Suppressor macrophage (primary cell): ENCODE measurements at regions not wholly inside any gene's neighbourhood (a gene's known extent, or its start where the extent isn't known, plus 50 kb on each side); places are given as distances from the start of the nearest gene placed in this dataset.

ENCODE experiments used
- DNase-seq, 4 experiments: peaks; one replicate each; pipeline ENCODE4 v3.0.0-alpha.2; 2020 to 2022

DNA sequence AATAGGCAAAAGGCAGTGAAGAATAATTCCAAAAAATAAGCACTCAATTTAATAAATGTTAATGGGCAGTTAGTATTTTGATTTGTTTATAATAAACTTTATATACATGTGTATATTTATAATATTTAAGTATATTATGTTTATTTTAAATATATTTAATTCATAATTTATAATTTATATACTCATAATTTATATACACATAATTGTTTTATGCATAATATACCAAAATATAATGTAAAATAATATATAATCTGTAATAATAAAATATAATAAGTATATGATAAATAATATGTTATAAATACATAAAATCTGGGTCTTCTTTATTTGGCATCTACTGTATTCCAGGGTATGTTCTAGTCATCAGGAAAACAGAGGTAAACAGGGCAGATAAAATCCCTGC lies 100.2 kb upstream of the ARID2 start:
- DNase-seq: no peak

DNA sequence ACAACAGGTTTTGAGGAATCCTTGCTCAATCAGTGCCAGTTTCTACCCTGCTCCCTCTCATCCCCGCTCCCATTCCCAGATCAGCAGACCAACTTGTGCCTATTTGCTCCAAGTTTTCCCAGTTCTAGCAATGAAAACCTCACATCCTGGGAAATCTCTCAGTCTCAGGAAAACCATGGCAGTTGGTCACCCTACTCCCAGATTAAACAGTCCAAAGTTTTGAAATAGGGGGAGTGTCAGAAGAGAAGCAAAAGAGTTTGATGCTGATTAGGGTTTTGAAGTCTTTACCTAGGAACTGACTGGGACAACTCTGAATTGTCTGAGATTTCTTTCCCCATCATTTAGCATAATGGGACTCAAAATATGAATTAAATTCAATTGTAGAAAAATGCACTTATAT lies 95.8 kb upstream of the ARID2 start:
- no peak for DNase-seq

DNA sequence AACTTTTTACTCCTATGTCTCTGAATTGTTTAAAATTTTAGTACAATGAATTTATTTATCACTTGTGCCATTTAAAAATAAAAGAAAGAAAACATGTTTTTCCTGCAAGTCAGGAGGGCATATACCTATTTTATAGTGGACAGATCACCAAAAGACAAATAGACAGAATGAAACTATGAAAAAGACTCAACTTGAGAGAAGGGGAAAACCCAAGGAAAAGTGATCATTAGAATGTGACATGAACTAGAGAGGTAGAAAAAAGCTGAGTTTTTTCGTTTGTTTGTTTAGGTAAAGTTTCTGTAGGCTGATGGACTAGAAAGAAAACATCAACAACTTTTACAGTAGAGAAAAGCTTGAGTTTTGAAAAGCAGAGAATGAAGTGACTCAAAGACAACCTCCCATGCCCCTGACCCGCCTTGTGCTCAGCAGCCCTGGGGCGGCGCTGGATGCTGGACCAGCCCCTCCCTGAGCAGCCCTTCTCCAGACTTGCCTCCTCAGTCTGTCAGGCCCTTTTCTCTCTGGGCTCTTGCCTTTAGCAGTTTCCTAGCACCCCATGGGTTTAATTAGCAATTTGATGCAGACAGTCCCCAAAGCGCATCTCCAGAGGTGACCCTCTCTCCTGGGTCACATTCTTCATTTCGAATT lies 95.1 kb upstream of the ARID2 start:
- DNase-seq: no peak

DNA sequence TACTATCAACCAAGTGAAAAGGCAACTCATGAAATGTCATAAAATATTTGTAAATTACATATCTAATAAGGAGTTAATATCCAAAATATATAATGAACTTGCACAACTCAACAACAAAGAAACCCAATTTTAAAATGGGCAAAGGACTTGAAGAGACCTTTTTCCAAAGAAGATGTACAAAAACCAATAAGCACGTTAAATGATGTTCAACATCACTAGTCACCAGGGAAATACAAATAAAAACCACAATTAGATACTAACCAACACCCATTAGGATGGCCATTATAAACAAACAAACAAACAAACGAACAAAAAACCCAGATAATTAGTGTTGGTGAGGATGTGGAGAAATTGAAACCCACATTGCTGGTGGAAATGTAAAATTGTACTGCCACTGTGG lies 92.3 kb upstream of the ARID2 start:
- no peak for DNase-seq

DNA sequence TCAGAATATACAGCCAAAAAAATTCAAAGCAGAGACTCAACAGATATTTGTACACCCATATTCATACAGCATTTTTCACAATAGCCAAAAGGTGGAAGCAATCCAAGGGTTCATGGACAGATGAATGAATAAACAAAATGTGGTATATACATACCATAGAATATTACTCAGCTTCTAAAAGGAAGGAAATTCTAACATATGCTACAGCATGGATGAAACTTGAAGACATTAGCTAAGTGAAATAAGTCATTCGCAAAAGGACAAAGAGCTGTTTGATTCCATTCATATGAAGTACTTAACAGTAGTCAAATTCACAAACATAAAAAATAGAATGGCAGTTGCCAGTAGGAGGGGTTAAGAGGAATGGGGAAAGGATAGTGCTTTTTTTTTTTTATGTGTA lies 91.8 kb upstream of the ARID2 start:
- DNase-seq: no peak

DNA sequence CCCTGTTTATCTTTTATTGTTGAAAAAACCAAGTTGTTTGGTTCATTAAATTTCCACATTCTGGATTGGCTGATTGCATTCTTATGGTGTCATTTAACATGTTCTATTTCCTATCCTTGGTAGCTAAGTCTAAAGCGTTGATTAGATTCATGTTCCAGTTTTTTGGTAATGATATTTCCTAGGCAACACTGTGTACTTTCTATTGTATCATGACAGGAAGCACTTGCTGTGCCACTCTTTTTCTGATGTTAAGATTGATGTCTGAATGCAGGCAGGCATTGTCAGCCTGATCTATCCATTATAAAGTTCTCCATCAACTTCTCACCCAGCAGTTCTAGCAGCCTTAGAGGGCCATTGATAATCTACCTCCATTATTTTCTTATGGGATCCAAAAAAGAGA lies 91.1 kb upstream of the ARID2 start:
- no peak for DNase-seq

DNA sequence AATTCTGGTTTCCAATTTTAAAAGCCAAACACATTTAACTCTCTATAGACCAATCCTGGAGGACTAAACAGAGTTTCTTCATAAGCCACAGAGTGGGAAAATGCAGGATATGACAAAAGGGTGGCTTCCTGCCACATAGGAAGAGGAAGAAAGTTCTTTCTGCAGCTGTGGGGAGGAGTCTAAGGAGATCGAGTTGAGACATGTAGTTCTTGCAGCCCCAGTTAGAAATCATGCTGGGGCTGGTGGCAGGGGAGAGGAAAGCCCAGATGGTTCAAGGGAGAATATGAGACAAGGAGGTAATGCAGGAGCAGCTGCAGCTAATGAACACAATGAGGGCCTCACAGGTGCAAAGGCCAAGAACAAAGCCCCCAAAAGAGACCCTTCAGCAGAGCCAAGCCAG lies 85.0 kb upstream of the ARID2 start:
- DNase-seq: peak; percentile 65 to 83 (median 76)

DNA sequence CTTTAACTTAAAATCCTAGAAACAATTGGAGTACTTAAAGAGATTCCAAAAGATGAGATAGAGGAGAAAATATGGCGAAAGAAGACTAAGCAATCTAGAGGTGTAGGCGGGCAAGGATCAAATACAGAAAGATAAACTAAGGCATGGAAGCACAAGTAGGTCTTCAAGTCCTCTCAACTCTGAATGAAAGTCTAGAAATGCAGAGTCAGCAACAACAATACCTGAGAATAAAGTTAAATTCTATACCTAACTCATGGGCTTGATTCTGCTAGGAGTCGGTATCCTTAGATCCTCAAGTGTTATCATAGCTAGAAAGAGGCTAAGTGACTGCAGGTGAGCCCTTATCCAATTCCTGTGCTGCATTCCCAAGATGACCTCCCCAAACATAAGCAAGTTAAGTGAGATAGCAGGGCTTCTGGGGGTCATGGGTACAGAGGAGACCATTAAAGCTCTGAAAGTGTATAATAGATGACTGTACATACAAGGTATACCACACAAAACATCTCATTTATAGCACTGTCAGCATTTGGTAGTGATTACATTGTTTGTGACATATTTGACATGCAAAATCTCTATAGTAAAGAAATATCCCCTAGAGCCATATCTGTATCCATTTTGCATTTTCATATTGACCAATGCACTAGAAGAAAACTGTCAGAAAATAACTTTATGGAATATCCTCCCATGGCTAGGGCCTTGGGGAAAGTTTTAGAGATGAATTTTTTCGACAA lies 82.5 kb upstream of the ARID2 start:
- no peak for DNase-seq

DNA sequence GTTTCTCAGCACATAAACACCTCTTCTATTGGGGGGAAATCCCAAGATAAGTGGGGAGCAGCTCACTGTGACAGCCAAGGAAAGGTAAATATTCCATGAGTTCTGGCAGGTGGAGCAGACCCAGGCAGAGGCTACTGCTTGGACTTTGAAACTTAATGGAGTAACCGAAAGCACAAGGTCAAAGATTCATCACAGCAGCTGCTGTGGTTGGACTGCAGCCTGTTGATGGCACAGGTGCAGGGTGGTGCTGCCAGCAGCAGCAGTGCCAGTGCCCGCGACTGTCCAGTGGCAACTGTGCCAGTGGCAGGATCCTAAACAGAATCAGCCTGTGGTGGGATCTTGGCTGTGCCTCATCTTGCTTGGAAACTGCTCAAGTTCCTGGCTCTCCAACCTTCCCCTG lies 81.4 kb upstream of the ARID2 start:
- no peak for DNase-seq

DNA sequence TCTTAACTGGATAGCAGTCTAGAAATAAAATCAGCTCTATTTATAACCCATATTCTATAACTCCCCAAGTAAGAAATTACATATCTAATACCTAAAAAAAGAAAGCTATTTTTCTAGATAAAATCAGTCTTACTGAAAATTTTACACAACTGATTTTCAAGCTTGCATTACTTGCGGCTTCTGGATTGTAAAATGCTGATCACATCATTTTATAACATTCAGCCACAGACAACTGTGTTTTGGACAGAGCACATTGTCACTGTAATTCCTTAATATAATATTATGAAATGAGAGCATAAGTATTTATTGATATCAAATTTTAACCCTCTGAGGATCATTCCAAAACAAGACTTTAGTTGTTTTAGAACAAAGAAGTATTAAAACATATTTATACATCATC lies 78.5 kb upstream of the ARID2 start:
- DNase-seq: no peak

DNA sequence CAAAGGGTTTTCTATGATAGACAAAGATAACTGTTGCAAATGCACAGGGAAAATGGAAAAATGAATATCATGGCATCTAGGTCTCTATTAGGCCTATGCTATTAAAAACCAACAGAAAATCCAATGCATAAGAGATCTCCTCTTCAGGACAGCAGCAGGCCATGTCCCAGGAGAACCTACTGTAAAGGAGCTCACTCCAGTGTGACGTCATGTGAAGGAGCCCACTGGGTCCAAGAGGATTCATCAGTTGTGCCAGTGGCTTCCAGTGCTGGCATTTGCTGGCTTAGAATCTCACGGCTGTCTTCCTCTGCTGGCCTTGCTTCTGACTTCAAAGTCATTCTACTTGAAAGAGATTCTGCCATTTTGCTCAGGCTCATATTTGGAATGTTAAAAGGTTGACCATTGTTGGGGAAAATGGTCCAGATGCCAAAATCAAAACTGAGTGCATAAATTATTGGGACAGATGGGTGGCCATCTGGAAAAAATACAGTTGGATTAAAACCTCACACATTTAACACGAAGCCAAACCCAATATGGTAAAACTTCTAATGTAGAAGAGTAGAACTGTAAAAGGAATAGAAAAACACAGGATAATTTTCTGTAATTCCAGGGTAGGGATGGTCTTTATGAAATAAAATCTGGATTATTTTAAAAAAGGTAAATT lies 75.4 kb upstream of the ARID2 start:
- no peak for DNase-seq

DNA sequence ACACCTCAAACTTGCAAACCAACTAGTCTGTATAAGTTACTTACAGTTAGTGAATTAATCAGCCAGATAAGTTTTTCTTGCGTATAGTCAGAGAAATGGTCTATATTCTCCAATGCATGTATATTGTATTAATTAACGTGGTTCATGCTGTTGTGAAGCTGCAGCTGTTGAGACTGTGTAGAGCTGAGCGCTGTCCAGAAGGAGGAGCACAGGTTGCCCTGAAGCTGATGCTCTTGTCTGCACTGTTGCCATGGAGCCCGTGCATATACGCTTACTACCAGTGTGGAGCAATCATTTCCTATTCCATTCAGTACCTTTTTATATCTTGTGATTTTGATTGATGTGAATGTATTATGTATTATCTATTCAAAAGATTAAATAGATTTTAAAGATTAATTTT lies 74.3 kb upstream of the ARID2 start:
- no peak for DNase-seq

DNA sequence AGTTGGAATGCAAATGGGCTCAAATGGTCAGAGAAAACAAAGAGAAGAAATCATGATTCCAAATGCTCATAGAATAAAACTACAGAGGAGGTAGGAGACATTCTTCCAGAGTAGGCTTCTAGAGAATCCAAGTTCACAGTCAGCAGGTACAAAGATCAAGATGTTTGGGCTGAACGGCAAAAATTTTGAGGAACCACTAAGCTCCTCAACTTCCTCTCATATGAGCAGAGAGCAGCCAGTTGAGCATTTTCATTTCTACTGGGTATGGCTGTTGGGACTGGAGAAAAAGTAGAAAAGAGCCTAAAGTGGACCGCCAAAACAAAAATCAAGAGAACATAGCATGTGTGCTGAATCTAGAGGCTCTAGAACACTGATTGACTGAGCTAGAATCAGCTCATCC lies 73.8 kb upstream of the ARID2 start:
- DNase-seq: peak; percentile 7 to 59 (median 40)

DNA sequence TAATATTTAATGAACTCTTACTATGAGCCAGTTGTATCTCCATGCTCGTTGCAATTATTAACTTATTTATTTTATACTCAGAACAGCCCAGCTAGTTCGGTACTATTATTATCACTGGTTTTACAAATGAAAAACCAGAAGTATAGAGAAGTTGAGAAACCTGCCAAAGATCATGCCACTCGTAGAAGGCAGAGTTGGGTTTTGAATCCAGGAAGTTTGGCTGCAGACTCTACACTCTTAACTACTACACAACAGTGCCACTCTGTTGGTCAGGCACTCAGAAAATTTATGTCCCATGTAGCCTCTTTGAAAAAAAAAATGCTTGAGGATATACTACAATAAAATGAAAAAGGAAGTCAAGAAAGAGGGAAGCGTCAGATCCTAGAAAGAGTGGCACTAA lies 71.5 kb upstream of the ARID2 start:
- peak; percentile 17 to 67 (median 58) for DNase-seq

DNA sequence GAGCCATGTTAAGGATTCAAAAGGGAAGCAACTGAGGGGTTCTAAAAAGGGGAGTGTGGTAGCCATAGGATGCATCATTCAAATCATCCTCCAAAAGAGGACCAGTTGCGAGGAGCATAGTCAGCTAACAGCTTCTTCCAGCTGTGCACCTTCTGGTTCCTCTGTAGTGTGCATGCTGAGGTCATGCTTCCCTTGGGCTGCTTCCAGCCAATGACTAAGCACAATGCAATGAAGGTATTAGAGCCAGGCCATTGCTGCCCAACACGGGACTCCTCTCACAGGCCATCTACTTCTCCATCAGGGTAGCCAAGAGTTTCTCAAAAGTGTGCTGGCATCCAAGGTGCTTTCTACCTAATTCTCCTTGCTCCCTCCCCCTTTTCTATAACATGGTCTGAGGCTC lies 69.2 kb upstream of the ARID2 start:
- DNase-seq: peak; percentile 15 to 47 (median 41)

DNA sequence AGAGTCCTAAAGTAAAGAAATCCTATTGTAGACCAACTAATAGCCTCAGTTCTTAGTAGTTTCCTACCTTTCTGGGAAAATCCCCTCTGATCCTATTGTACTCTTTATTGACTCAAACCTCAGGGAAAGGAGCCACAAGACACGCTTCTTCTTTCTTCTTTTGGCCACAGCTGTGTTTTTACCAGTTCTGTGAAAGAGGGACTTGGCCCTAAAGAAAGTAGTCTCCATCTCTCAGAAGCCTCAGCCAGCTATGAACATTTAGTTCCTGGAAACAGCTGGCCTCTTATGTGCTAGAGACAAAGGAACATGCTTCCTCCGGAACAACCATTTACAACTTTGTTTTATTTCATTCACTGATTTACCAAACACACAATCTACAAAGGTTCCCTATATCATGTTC lies 66.1 kb upstream of the ARID2 start:
- peak in 2 of 4 experiments; percentile 5 to 11 for DNase-seq

DNA sequence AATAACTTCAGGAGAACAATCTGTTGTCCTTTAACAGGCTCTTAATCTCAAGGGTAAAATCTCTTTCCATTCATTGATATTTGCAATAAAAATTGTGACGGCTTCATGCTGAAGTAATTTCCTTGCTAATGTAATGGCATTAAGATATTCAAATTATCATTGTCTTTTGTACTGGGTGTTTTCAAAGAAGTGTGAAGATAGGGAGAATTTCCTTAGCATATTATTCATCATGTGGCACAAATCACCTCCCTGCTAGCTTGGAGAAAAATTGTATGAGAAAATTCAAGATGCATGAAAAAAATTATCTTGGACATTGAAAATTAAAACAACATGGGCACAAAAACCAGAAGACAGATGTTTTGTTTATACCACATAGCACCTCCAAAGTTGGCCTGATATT lies 63.6 kb upstream of the ARID2 start:
- no peak for DNase-seq

DNA sequence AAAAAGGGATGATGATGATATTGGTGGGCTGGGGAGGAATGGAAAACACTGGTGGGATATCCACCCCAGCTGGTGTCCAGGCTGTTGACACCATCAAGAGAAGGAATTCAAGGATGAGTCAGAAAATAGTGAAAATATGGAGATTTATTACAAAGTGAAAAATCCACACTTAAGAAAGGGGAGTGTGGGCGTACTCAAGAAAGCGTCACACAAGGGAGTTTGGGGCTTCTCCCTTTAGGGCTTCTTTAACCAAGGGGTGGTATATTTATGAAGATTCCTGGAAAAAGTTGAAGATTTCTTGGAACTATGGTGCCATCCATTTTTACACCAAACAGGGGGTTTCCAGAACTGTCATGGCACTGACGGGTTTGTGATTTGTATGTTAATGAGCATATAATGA lies 63.1 kb upstream of the ARID2 start:
- no peak for DNase-seq

DNA sequence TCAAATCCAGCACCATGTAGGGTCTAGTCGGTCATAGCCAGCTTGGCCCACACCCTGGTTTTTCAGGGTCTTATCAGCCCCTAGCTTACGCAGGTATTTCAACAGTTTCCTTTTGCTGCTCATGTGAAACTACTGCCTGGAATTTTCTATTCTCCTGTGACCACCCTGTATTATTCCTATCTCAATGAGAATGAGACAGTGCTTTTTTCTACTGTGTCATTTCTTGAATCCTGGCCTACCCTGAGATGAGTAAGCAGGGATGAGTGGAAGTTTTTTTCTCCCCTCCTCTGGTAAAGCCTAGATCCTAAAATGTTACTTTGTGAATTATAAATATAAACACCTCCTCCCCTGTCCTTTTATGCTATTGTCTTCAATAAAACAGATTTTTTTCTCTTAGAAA lies 62.7 kb upstream of the ARID2 start:
- DNase-seq: no peak

DNA sequence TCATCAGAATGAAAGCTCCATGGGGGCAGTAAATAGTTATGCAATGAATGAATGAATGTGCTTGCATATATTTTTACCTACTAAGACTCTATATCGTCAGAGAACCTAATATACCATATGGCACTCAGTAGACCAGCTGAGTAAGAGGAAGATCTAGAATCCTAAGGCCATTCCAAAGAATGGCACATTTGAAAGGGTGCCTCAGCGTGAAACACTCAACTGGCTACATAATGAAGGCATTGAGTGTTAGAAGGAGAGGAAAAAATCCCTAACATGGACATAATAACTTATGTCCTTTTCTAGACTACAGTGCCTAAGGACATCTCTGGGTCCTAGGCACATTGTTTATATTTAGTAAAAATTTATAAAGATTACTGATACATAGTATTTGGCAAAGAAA lies 61.7 kb upstream of the ARID2 start:
- no peak for DNase-seq

DNA sequence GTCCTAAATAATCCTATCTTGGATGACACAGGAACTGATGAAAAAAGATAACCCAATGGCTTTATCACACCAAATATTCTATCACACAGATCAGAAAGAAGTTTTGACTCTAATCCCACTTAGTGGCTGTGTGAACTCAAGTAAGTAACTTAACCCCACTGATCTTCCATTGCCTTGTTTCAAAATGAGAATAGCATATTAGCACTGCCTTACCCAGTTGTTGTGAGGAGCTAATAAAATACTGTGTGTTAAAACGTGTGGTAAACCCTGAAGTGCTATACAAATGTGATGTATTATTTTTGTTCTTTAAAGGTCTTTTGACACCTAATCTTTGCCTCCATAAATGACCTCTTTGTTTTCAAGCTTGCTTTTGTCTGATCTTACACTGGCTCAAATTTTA lies 60.9 kb upstream of the ARID2 start:
- no peak for DNase-seq

DNA sequence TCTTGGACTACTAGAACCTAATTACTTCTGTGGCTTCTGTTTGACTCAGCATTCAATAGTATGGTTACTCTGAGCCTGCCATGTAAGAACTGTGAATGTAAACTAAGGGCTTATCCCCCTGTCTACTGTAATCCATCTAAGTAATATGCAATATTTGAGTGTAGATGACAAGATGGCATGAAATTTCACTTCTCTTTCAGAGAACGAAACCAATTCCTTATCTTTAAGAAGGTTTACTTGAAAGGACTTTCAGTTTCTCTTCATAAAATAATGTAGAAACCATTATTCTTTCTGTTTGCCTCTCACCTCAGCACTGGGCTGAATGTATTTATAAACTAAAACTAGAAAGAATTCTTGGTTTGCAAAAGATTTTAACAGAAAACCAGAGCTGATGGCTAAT lies 60.4 kb upstream of the ARID2 start:
- DNase-seq: peak in 2 of 4 experiments; percentile 22 to 34

DNA sequence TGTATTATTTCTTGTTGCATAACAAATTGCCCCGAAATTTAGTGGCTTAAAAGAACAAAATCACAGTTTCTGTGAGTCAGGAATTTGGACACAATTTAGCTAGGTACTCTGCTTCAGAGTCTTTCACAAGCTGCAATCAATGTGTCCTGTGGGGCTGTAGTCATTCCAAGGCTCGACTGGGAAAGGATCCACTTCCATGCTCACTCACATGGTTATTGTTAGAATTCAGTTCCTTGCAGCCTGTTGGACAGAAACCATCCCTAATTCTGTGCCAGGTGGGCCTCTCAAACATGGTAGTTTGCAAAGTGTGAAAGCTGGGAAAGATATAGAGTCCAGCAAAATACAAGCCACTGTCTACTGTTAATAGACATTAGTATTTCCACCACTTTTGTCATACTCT lies 59.7 kb upstream of the ARID2 start:
- DNase-seq: no peak
